ENCODE measurements at regions not wholly inside any gene's neighbourhood (a gene's known extent, or its start where the extent isn't known, plus 50 kb on each side); places are given as distances from the start of the nearest gene placed in this dataset.

GRCh38 chr6:149221774-149222070 lies 95.8 kb upstream of the TAB2 start:
- no peak for TF ChIP-seq POLR2A (IDR thresholded peaks at IDR 0.05; ENCODE audit: low read depth)
- no peak for TF ChIP-seq CTCF (IDR thresholded peaks at IDR 0.05)
- no peak for TF ChIP-seq EP300 (IDR thresholded peaks at IDR 0.05)
- no peak for TF ChIP-seq POLR2AphosphoS5 (IDR thresholded peaks at IDR 0.05)

All from esophagus muscularis mucosa (tissue), 4 donors.